ENCODE measurements at regions not wholly inside any gene's neighbourhood (a gene's known extent, or its start where the extent isn't known, plus 50 kb on each side); places are given as distances from the start of the nearest gene placed in this dataset.

- Histone ChIP-seq H3K27ac (ENCODE audit: low read depth, low read length) (no peak overlapping the region), H3K4me3 (ENCODE audit: low read length) (no peak overlapping the region), H3K9me3 (ENCODE audit: control insufficient read depth, low read length) (no peaks in the 10 kb centered on the region), H3K36me3 (ENCODE audit: control insufficient read depth, insufficient read depth, low read length) (no peaks in the 10 kb centered on the region), H3K9ac (ENCODE audit: extremely low read depth, low read length, poor library complexity, severe bottlenecking) (no peak overlapping the region), H3K27me3 (ENCODE audit: control insufficient read depth, insufficient read depth, low read length, poor library complexity, severe bottlenecking) (no peaks in the 10 kb centered on the region), H3K4me1 (ENCODE audit: control insufficient read depth, insufficient read depth, low read length) (no peaks in the 10 kb centered on the region)
- DNase-seq: no peak
- WGBS, 2 experiments (ENCODE audit: insufficient coverage in 1 of 2, insufficient read length in 1 of 2): 90 to 92% methylated on average over 11 to 12 of the region's 12 CpGs
- Mint-ChIP-seq H3K36me3 (ENCODE audit: low read depth) (no peaks in the 10 kb centered on the region), H3K9me3 (peaks cover 2% of the 10 kb centered on the region), H3K4me1 (peaks cover 25% of the 10 kb centered on the region), H3K27ac (no peak overlapping the region), H3K27me3 (ENCODE audit: insufficient read depth) (peaks cover 27% of the 10 kb centered on the region), H3K4me3 (no peak overlapping the region)
- no peak for TF ChIP-seq CTCF (conservative IDR thresholded peaks at IDR 0.05)
Observed at GRCh38 chr16:86763819-86764218, 185.5 kb downstream of the FOXL1 start.

GRCh38 chr16:86764551-86764950 is 186.2 kb downstream of the FOXL1 start:
- TF ChIP-seq CTCF (conservative IDR thresholded peaks at IDR 0.05): no peak
- no peak overlapping the region for H3K4me3 ChIP-seq (ENCODE audit: low read length)
- no peaks in the 10 kb centered on the region for H3K27me3 ChIP-seq (ENCODE audit: control insufficient read depth, insufficient read depth, low read length, poor library complexity, severe bottlenecking)
- no peaks in the 10 kb centered on the region for H3K36me3 ChIP-seq (ENCODE audit: control insufficient read depth, insufficient read depth, low read length)
- no peak overlapping the region for H3K4me3 Mint-ChIP-seq
- H3K27ac ChIP-seq (ENCODE audit: low read depth, low read length): no peak overlapping the region
- H3K27ac Mint-ChIP-seq: no peak overlapping the region
- peaks cover 17% of the 10 kb centered on the region for H3K4me1 Mint-ChIP-seq
- peaks cover 2% of the 10 kb centered on the region for H3K9me3 Mint-ChIP-seq
- peaks cover 28% of the 10 kb centered on the region for H3K27me3 Mint-ChIP-seq (ENCODE audit: insufficient read depth)
- no peaks in the 10 kb centered on the region for H3K36me3 Mint-ChIP-seq (ENCODE audit: low read depth)
- H3K9ac ChIP-seq (ENCODE audit: extremely low read depth, low read length, poor library complexity, severe bottlenecking): no peak overlapping the region
- H3K4me1 ChIP-seq (ENCODE audit: control insufficient read depth, insufficient read depth, low read length): no peaks in the 10 kb centered on the region
- H3K9me3 ChIP-seq (ENCODE audit: control insufficient read depth, low read length): no peaks in the 10 kb centered on the region
- 94 to 100% methylated on average over 3 to 4 of the region's 4 CpGs for WGBS, 2 experiments (ENCODE audit: insufficient coverage in 1 of 2, insufficient read length in 1 of 2)
- DNase-seq: no peak

- no peak for TF ChIP-seq CTCF (conservative IDR thresholded peaks at IDR 0.05)
- no peak overlapping the region for H3K27ac Mint-ChIP-seq
- WGBS, 2 experiments (ENCODE audit: insufficient coverage in 1 of 2, insufficient read length in 1 of 2): 83 to 93% methylated on average over 5 to 6 of the region's 6 CpGs
- Histone ChIP-seq H3K27me3 (ENCODE audit: control insufficient read depth, insufficient read depth, low read length, poor library complexity, severe bottlenecking) (no peaks in the 10 kb centered on the region), H3K9me3 (ENCODE audit: control insufficient read depth, low read length) (no peaks in the 10 kb centered on the region), H3K4me3 (ENCODE audit: low read length) (no peak overlapping the region), H3K4me1 (ENCODE audit: control insufficient read depth, insufficient read depth, low read length) (no peaks in the 10 kb centered on the region), H3K36me3 (ENCODE audit: control insufficient read depth, insufficient read depth, low read length) (no peaks in the 10 kb centered on the region), H3K27ac (ENCODE audit: low read depth, low read length) (no peak overlapping the region), H3K9ac (ENCODE audit: extremely low read depth, low read length, poor library complexity, severe bottlenecking) (no peak overlapping the region)
- H3K4me1 Mint-ChIP-seq: peaks cover 10% of the 10 kb centered on the region
- peaks cover 2% of the 10 kb centered on the region for H3K9me3 Mint-ChIP-seq
- no peak overlapping the region for H3K4me3 Mint-ChIP-seq
- H3K36me3 Mint-ChIP-seq (ENCODE audit: low read depth): no peaks in the 10 kb centered on the region
- peaks cover 28% of the 10 kb centered on the region for H3K27me3 Mint-ChIP-seq (ENCODE audit: insufficient read depth)
- no peak for DNase-seq
Observed at GRCh38 chr16:86765389-86766026, 187.2 kb downstream of the FOXL1 start.

Data from endodermal cell (in vitro differentiated cells).